NCI-H345 (cell line): ENCODE measurements at regions not wholly inside any gene's neighbourhood (a gene's known extent, or its start where the extent isn't known, plus 50 kb on each side); places are given as distances from the start of the nearest gene placed in this dataset.
"Not testable (repeated sequence)": the region's sequence is repeated elsewhere in the genome, so short reads cannot be mapped to it uniquely, and the experiment has no call there.

Source experiments
- DNase-seq: peaks from one replicate; lab custom pipeline; 2025; lab: John Stamatoyannopoulos, UW

DNA sequence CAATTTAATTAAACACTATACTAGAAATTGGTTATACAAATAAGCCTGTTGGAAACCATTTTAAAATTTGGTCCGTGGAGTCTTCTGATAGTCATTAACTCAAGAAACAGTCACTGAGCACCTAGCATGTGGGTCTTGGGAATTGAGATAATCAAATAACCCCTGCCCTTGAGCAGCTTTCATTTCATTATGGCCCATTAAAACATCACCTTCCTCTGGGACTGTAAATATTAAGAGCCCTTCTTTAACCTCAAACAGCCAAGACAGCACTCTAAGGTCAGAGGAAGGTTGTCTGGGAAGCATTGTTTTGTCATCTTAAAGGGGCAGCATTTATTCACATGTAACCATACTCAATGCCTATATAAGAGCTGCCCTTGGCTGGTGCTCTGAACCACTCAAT is 610.3 kb upstream of the USP24 start:
- DNase-seq, result no peak

DNA sequence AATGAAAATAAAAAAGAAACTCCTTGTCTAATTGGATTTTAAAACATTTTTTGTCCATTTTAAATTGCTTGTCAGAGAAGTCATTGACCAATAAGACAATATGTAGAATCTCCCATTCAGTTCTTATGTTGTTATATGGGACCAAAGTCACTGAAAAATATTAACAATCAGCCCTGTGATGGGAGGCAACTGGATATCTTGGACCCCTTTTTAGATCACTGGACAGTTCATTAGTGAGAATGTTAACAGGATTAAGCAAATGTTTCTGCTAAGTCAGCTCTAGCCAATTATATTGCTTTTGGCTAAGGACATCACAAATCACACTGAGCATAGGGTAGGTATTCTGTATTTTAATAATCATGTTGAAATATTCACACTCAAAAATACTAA is 609.1 kb upstream of the USP24 start:
- no peak for DNase-seq

GRCh38 chr1:55823541-55824250 is 608.5 kb upstream of the USP24 start:
- no peak for DNase-seq

DNA sequence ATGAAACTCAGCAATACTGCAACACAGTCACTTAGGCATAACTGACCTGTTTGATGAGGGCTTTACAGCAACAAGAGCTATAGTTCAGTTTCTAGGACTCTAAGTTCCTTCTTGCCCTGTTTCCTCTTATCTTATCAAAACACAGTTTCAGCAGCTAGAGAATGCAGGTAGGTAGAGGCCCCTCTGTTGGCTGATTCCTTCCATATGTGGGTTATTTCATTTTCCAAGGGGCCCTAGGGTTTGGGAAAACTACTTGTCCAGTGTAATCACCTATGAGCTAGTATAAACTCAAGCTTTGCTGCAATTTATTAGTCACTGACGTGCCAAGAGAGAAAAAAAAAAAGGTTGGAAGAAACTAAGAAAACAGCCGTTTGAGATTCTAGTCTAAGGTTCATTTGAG is 607.7 kb upstream of the USP24 start:
- no peak for DNase-seq

DNA sequence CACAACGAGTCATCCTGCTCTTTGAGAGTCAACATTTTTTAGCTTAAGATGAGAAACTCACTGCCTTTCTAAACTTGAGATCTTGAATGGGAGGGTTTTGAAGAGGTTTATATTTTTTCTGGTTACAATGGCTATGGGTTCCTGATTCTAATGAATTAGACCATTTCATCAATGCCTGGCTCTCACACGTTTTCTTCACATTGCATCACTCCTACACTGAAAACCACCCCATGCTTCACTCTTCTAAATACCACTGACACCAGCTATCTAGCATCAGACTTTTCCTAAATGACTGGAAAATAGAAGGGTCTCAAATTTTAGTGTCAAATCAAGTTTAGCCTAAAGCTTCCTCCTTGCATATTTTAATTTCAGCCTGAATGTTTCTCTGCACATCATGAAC is 606.1 kb upstream of the USP24 start:
- DNase-seq, result no peak

- DNase-seq, result peak; percentile 72
Measured at GRCh38 chr1:55820501-55820900, 605.3 kb upstream of the USP24 start.

- no peak for DNase-seq
Measured at GRCh38 chr1:55819011-55819410, 603.8 kb upstream of the USP24 start.

GRCh38 chr1:55816456-55817426 is 601.6 kb upstream of the USP24 start:
- peak; percentile 67 for DNase-seq

DNA sequence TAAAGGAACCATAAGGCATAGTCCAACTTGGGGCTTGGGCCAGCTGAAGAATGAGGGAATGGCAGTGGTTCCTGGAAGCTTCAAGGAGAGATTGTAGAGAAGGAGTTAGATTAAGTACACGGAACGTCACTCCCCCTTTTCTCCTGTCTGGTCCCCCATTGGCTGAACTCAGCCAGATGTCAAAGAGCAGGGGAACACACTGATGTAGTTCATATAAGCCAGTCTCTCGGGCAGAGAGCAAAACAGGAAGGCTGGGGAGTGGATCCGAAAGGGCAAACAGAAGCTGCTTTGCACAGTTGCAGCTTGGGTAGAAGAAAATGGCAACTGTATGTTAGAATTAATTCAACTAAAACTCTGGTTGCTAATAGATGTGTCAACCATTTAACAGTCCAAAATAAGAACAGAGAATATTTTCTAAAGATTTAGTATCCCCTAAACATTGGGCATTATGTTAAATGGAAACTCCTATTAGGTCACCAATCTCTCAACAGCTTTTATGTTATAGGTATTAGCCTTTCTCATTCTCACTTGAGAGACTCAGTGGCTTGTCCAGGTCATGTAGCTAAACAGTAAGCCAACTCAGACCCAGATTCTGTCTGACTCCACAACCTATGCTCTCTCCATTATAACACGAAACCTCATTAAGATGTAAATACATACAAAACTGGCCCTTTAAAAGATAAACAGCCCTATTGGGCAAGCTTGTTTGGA is 600.7 kb upstream of the USP24 start:
- DNase-seq, result no peak

DNA sequence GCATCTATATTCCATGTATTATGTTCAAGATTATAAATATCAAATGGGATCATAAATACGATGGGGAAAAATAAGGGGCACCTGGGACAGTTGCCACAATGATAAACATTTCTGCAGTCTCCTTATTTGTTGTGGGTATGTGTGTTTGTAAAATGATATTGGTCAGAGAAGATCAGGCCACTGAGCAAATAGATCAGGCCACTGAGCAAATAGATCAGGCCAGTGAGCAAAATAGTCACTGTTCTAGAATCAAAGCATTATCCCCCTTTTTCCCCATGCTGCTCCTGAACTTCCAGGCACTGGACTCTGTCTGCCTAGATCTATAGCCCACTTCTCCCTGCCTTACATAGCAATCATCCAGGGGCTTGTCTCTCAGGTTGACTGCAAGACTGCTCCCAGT is 599.8 kb upstream of the USP24 start:
- no peak for DNase-seq

- DNase-seq, result no peak
Measured at GRCh38 chr1:55813618-55814017, 598.5 kb upstream of the USP24 start.

DNA sequence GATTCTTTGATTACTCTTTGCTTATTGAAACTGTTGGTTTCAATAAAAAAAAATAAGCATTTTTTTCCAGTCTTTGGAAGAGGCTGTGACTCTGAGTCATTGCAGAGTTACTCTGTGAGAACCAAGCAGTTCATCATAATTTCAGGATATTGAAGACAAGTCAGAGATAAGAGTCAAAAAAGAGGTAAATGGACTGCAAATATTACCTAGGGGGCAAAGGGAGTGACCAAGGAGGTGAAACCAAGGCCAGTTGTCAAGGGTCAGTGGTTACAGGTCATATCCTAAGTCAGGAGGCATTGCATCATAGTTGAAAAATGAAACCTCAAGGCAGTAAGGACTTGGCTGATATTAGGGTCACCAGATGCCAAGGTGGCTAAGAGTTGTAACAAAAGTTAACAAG is 597.1 kb upstream of the USP24 start:
- no peak for DNase-seq

DNA sequence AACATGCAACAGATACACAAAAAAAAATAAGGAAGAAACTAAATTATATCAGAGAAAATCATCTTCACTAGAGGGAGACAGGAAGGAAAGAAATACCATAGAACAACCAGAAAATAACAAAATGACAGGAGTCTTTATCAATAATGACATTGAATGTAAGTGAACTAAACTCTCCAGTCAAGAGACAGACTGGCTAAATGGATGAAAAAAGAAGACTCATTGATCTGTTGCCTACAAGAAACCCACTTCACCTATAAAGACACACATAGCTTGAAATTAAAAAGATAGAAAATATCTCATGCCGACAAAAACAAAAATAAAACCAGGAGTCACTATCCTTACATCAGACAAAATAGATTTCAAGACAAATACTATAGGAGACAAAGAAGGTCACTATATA is 593.1 kb upstream of the USP24 start:
- no peak for DNase-seq

DNA sequence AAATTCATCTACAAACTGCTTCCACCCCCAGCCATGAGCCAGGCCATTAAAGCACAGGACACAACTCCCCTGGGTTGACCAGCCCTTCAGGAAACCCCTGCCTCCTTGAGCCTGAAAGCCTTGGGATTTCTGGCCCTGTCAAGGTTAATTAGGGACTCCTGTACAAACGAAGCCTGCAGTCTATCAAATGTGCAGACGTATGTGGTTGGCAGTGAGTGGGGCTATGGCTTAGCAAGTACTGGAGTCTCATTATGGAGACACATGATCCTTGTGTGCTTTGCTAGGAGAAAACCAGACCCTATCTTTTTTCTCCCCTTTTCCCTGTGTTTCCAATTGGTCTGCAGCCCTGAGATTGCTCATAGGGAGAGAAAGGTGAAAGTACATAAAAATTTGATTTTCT is 588.3 kb upstream of the USP24 start:
- no peak for DNase-seq

DNA sequence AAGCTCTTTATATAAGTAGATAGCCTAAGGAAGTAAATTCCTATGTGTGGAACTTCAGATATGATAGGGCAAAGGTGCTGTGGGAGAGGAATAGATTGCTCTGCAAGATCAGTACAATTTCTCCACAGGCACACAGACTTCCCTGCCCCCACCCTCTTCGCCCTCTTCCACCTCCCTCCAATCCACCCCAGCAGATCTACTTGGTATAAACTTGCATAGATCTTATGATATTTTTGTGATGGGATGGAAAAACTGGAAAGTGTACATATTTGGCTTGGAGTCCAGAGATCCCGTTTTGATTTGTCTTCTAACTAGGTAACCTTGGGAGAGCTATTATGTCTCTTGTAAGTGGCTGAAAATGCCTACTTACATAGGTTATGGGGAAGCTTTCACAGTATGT is 586.3 kb upstream of the USP24 start:
- no peak for DNase-seq

GRCh38 chr1:55800503-55800902 is 585.3 kb upstream of the USP24 start:
- DNase-seq, result no peak

- DNase-seq, result no peak
Measured at GRCh38 chr1:55793856-55794255, 578.7 kb upstream of the USP24 start.

DNA sequence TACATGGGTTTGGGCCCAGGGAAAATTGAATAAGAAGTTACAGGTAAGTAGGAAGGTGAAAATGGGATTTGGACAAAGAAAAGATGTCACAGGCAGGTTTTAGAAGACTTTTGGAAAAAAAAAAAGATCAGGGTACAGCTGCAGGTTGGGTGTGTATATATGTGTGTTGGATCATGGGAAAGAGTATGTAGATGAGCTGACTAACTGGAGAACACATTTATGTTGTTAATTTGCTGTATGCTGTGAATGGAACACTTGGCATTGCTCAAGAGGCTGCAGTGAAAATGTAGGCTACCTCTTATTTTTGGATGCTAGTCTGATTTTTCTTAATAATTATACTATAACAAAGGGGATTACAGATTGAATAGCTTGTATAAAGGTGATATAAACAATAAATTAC is 577.7 kb upstream of the USP24 start:
- DNase-seq, result no peak

GRCh38 chr1:55789466-55789865 is 574.3 kb upstream of the USP24 start:
- no peak for DNase-seq

- DNase-seq, result no peak
Measured at GRCh38 chr1:55786396-55786795, 571.2 kb upstream of the USP24 start.

DNA sequence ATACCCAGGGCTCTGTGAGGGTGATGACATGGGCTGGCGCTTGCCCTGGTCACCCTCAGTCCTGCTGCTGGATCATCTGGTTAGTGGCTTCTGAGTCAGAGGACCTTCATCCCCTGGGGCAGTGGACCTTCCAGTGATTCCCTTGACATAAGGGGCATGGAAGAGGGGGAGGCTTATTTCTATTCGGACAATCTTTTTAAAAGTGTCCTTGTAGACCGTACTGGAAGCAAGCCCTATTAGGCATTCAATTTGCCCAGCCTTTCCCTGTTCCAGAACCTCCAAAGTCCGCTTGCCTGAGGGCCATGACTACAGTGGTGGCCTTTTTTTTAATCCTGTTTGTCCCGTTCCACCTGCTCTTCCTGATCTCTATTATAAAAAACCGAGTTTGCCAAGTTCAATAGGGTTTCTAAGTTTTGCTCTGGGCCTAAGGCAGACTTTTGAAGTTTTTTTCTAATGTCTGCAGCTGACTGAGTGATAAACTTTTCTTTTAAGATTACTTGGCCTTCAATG is 569.8 kb upstream of the USP24 start:
- DNase-seq, result not testable (repeated sequence)

GRCh38 chr1:55781944-55782482 is 566.8 kb upstream of the USP24 start:
- DNase-seq, result no peak
